HG02885 (cell line): ENCODE measurements at regions not wholly inside any gene's neighbourhood (a gene's known extent, or its start where the extent isn't known, plus 50 kb on each side); places are given as distances from the start of the nearest gene placed in this dataset.
"Not testable (repeated sequence)": the region's sequence is repeated elsewhere in the genome, so short reads cannot be mapped to it uniquely, and the experiment has no call there.

Source experiments
- ATAC-seq: cut with Tn5 transposase; IDR thresholded peaks from one replicate; pipeline ENCODE4 v1.9.1; 2021; ENCODE audit warnings: mild to moderate bottlenecking; ENCODE audit not compliant: unreplicated experiment, poor library complexity

- ATAC-seq = no peak
Observed at GRCh38 chr4:126446917-126447316, 1132.2 kb downstream of the FAT4 start.

GRCh38 chr4:126448086-126448845 is 1133.5 kb downstream of the FAT4 start:
- no peak for ATAC-seq

GRCh38 chr4:126451237-126451873 is 1136.6 kb downstream of the FAT4 start:
- ATAC-seq = no peak

GRCh38 chr4:126455865-126456264 is 1141.1 kb downstream of the FAT4 start:
- no peak for ATAC-seq

GRCh38 chr4:126458993-126459392 is 1144.2 kb downstream of the FAT4 start:
- no peak for ATAC-seq

- no peak for ATAC-seq
Observed at GRCh38 chr4:126465341-126465740, 1150.6 kb downstream of the FAT4 start.

- no peak for ATAC-seq
Observed at GRCh38 chr4:126466848-126467247, 1152.1 kb downstream of the FAT4 start.

GRCh38 chr4:126468144-126468543 is 1153.4 kb downstream of the FAT4 start:
- no peak for ATAC-seq

GRCh38 chr4:126470862-126471261 is 1156.1 kb downstream of the FAT4 start:
- ATAC-seq = no peak

- no peak for ATAC-seq
Observed at GRCh38 chr4:126475730-126476129, 1157.0 kb upstream of the INTU start.

- no peak for ATAC-seq
Observed at GRCh38 chr4:126479709-126480108, 1153.0 kb upstream of the INTU start.

- no peak for ATAC-seq
Observed at GRCh38 chr4:126482311-126482710, 1150.4 kb upstream of the INTU start.

GRCh38 chr4:126486377-126486776 is 1146.4 kb upstream of the INTU start:
- no peak for ATAC-seq

- no peak for ATAC-seq
Observed at GRCh38 chr4:126489826-126490463, 1142.8 kb upstream of the INTU start.

- ATAC-seq = no peak
Observed at GRCh38 chr4:126495163-126495752, 1137.5 kb upstream of the INTU start.

GRCh38 chr4:126512979-126513378 is 1119.8 kb upstream of the INTU start:
- ATAC-seq = no peak

- ATAC-seq = no peak
Observed at GRCh38 chr4:126513596-126513995, 1119.2 kb upstream of the INTU start.

GRCh38 chr4:126520731-126521130 is 1112.0 kb upstream of the INTU start:
- ATAC-seq = no peak

- not testable (repeated sequence) for ATAC-seq
Observed at GRCh38 chr4:126525400-126525799, 1107.4 kb upstream of the INTU start.

GRCh38 chr4:126526335-126526734 is 1106.4 kb upstream of the INTU start:
- ATAC-seq = no peak

GRCh38 chr4:126529997-126530396 is 1102.8 kb upstream of the INTU start:
- ATAC-seq = no peak
